Peyer's patch (tissue), 4 donors: ENCODE measurements at regions not wholly inside any gene's neighbourhood (a gene's known extent, or its start where the extent isn't known, plus 50 kb on each side); places are given as distances from the start of the nearest gene placed in this dataset.

Experiments used
- DNase-seq, 3 donors: peaks; one replicate each; pipeline ENCODE4 v3.0.0-alpha.2; 2017 to 2019
- H3K27ac ChIP-seq, 4 donors: fragments of 200-600 bp; sonication (generic); one replicate each; pipeline ENCODE4 v1.5.1; 2016 to 2019
- H3K27me3 ChIP-seq, 2 donors: fragments of 200-600 bp; sonication (generic); one replicate each; pipeline ENCODE4 v1.5.1; 2019
- H3K36me3 ChIP-seq, 3 donors: fragments of 200-600 bp; sonication (generic); one replicate each; pipeline ENCODE4 v1.5.1; 2016 to 2019
- H3K4me1 ChIP-seq, 4 donors: fragments of 200-600 bp; sonication (generic); one replicate each; pipeline ENCODE4 v1.5.1; 2016 to 2019
- H3K4me3 ChIP-seq, 4 donors: fragments of 200-600 bp; sonication (generic); 1 replicate in 3 of 4; 2 replicates in 1 of 4; pipeline ENCODE4 v1.5.1; 2016 to 2019; ENCODE audit warnings: mild to moderate bottlenecking in 1 of 4
- H3K9me3 ChIP-seq, 4 donors: fragments of 200-600 bp; sonication (generic); one replicate each; pipeline ENCODE4 v1.5.1; 2016 to 2019; ENCODE audit warnings: mild to moderate bottlenecking in 1 of 4
- CTCF ChIP-seq, 6 experiments: fragments of 450-650 bp in 4 of 6; fragments of 200-600 bp in 2 of 6; sonication (generic) in 1 of 6; IDR thresholded peaks; one replicate each; pipeline ENCODE4 v1.5.1; 2017 to 2019; ENCODE audit warnings: antibody characterized with exemption in 6 of 6, mild to moderate bottlenecking in 3 of 6, moderate library complexity in 1 of 6
- POLR2A ChIP-seq, 2 donors: fragments of 450-650 bp; IDR thresholded peaks; one replicate each; pipeline ENCODE4 v1.5.1; 2017; ENCODE audit warnings: antibody characterized with exemption in 2 of 2, mild to moderate bottlenecking in 2 of 2, moderate library complexity in 2 of 2

GRCh38 chr4:44017422-44017739 is 431.2 kb downstream of the KCTD8 start:
- no peak for DNase-seq
- Histone ChIP-seq H3K9me3 (no peaks in the 10 kb centered on the region), H3K27me3 (no peaks in the 10 kb centered on the region), H3K36me3 (no peaks in the 10 kb centered on the region), H3K4me1 (no peaks in the 10 kb centered on the region), H3K27ac (no peak overlapping the region), H3K4me3 (no peak overlapping the region)
- TF ChIP-seq POLR2A (IDR thresholded peaks at IDR 0.05) (no peak), CTCF (IDR thresholded peaks at IDR 0.05) (no peak)

GRCh38 chr4:44019721-44020120 is 428.9 kb downstream of the KCTD8 start:
- TF ChIP-seq CTCF (IDR thresholded peaks at IDR 0.05) (no peak), POLR2A (IDR thresholded peaks at IDR 0.05) (no peak)
- Histone ChIP-seq H3K27ac (no peak overlapping the region), H3K27me3 (no peaks in the 10 kb centered on the region), H3K9me3 (no peaks in the 10 kb centered on the region), H3K4me1 (no peaks in the 10 kb centered on the region), H3K36me3 (no peaks in the 10 kb centered on the region), H3K4me3 (no peak overlapping the region)
- no peak for DNase-seq

GRCh38 chr4:44025376-44026020 is 423.1 kb downstream of the KCTD8 start:
- Histone ChIP-seq H3K36me3 (no peaks in the 10 kb centered on the region), H3K27me3 (no peaks in the 10 kb centered on the region), H3K4me1 (no peaks in the 10 kb centered on the region), H3K9me3 (no peaks in the 10 kb centered on the region), H3K27ac (no peak overlapping the region), H3K4me3 (no peak overlapping the region)
- DNase-seq: no peak
- TF ChIP-seq POLR2A (IDR thresholded peaks at IDR 0.05): no peak
- no peak for TF ChIP-seq CTCF (IDR thresholded peaks at IDR 0.05)

GRCh38 chr4:44038811-44039210 is 409.8 kb downstream of the KCTD8 start:
- Histone ChIP-seq H3K4me3 (no peak overlapping the region), H3K9me3 (peaks cover 0 to 4% (median 0%) of the 10 kb centered on the region in 4 donors), H3K36me3 (no peaks in the 10 kb centered on the region), H3K27me3 (no peaks in the 10 kb centered on the region), H3K4me1 (no peaks in the 10 kb centered on the region), H3K27ac (no peak overlapping the region)
- no peak for DNase-seq
- TF ChIP-seq POLR2A (IDR thresholded peaks at IDR 0.05) (no peak), CTCF (IDR thresholded peaks at IDR 0.05) (no peak)

GRCh38 chr4:44046491-44046890 is 402.1 kb downstream of the KCTD8 start:
- no peak for DNase-seq
- Histone ChIP-seq H3K9me3 (no peaks in the 10 kb centered on the region), H3K4me1 (no peaks in the 10 kb centered on the region), H3K36me3 (no peaks in the 10 kb centered on the region), H3K27me3 (no peaks in the 10 kb centered on the region), H3K27ac (no peak overlapping the region), H3K4me3 (no peak overlapping the region)
- TF ChIP-seq POLR2A (IDR thresholded peaks at IDR 0.05) (no peak), CTCF (IDR thresholded peaks at IDR 0.05) (no peak)

GRCh38 chr4:44056721-44057151 is 391.9 kb downstream of the KCTD8 start:
- TF ChIP-seq POLR2A (IDR thresholded peaks at IDR 0.05): no peak
- TF ChIP-seq CTCF (IDR thresholded peaks at IDR 0.05): no peak
- no peak for DNase-seq
- Histone ChIP-seq H3K27ac (no peak overlapping the region), H3K36me3 (no peaks in the 10 kb centered on the region), H3K4me1 (no peaks in the 10 kb centered on the region), H3K27me3 (no peaks in the 10 kb centered on the region), H3K9me3 (peaks cover 0 to 2% (median 0%) of the 10 kb centered on the region in 4 donors), H3K4me3 (no peak overlapping the region)
